Osteoblast (primary cell): ENCODE measurements at regions not wholly inside any gene's neighbourhood (a gene's known extent, or its start where the extent isn't known, plus 50 kb on each side); places are given as distances from the start of the nearest gene placed in this dataset.
A peak's percentile ranks its signal among the peaks of the same experiment; 100 is the strongest.

Source experiments
- DNase-seq: peaks from one replicate; pipeline ENCODE4 v3.0.0; 2011; ENCODE audit warnings: low spot score, mixed read lengths; ENCODE audit not compliant: insufficient read length; ENCODE audit errors: missing footprints
- H2AFZ ChIP-seq: 2 replicates; pipeline ENCODE4 v1.6.0; 2011; ENCODE audit warnings: mild to moderate bottlenecking, low read length
- H3K27ac ChIP-seq: 2 replicates; pipeline ENCODE4 v1.5.1; 2011; ENCODE audit warnings: mild to moderate bottlenecking, low read depth, low read length, moderate library complexity
- H3K27me3 ChIP-seq: 2 replicates; pipeline ENCODE4 v1.6.0; 2012; ENCODE audit warnings: mild to moderate bottlenecking, control low read depth, inconsistent platforms, low read length, moderate library complexity; ENCODE audit not compliant: insufficient read depth
- H3K36me3 ChIP-seq: 2 replicates; pipeline ENCODE4 v1.5.1; 2011; ENCODE audit warnings: mild to moderate bottlenecking, low read length, control low read depth, moderate library complexity; ENCODE audit not compliant: insufficient read depth
- H3K4me1 ChIP-seq: 2 replicates; pipeline ENCODE4 v1.5.1; 2011; ENCODE audit warnings: mild to moderate bottlenecking, low read length, control low read depth, moderate library complexity; ENCODE audit not compliant: insufficient read depth
- H3K4me2 ChIP-seq: 2 replicates; pipeline ENCODE4 v1.6.0; 2011; ENCODE audit warnings: mild to moderate bottlenecking, low read length; ENCODE audit not compliant: insufficient read depth
- H3K4me3 ChIP-seq: fragments of 200-600 bp; sonication (generic); 3 replicates; pipeline ENCODE4 v1.5.1; 2012; ENCODE audit warnings: mild to moderate bottlenecking, low read length, inconsistent platforms; ENCODE audit not compliant: insufficient read depth
- H3K79me2 ChIP-seq: 2 replicates; pipeline ENCODE4 v1.6.0; 2012; ENCODE audit warnings: mild to moderate bottlenecking, low read length, control low read depth, inconsistent platforms; ENCODE audit not compliant: insufficient read depth
- H3K9me3 ChIP-seq: 2 replicates; pipeline ENCODE4 v1.5.1; 2011; ENCODE audit warnings: low read depth, low read length, control low read depth
- H4K20me1 ChIP-seq: 2 replicates; pipeline ENCODE4 v1.6.0; 2012; ENCODE audit warnings: mild to moderate bottlenecking, low read length, control low read depth; ENCODE audit not compliant: insufficient read depth
- CTCF ChIP-seq: IDR thresholded peaks from 2 replicates; pipeline ENCODE4 v1.5.1; 2011; ENCODE audit warnings: mild to moderate bottlenecking, low read depth, low read length, moderate library complexity; ENCODE audit errors: extremely low read depth

DNA sequence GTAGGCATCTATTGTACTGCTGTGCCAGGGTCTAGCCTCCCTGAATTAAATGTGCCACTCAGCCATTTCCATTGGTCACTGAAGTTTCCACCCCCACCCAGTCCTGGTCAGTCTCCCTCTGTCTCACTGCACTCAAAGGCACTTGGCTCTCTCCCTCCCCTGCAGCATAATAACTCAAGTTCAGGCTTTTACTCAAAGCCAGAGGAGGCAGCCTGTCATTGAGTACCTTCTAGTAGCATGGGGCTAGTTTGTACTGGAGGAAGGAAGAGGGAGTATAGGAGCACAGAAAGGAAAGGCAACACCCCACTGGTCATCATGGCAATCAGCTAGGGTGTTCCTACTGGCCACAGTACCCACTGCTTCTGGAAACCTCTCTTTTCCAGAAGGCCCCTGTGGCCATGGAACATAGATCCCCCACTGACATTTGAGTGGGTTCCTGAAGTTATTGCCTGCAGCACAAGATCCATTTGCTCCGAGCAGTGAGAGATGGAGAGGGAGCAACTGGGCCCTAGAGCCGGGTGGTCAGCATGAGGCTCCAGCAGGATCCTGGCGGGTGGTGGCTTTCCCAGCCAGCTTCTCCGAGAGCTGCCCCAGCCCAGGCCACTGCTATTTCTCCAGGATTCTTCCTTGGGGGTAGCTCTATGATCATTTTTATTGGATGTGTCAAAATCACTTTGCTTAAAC lies 89.9 kb upstream of the CPEB4 start:
- Histone ChIP-seq H3K27me3 (peaks cover 4% of the 10 kb centered on the region), H3K79me2 (no peaks in the 10 kb centered on the region), H3K9me3 (no peaks in the 10 kb centered on the region), H3K4me1 (no peaks in the 10 kb centered on the region), H3K36me3 (no peaks in the 10 kb centered on the region), H3K4me3 (no peak overlapping the region), H4K20me1 (no peaks in the 10 kb centered on the region), H3K4me2 (no peak overlapping the region), H2AFZ (no peak overlapping the region), H3K27ac (no peak overlapping the region)
- no peak for DNase-seq
- no peak for TF ChIP-seq CTCF

DNA sequence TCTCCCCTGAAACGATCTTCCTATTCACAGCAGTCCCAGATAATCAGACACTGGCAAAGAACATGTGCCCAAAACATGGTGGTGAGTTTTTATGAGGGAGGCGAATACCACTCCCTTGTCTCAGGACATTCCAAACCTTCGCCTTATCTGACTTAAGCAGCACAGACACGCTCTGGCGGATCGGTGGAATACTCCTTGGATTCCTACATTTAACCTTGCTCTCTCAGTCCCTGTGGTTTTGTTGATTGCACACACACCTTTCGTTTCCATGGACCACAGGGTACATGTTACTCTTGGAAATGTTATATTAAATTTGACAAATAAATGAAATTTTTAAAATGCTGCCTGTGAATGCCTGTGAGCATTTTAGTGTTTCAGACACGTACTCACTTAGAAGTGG lies 87.8 kb upstream of the CPEB4 start:
- no peak overlapping the region for H3K4me3 ChIP-seq
- no peak for TF ChIP-seq CTCF
- H3K79me2 ChIP-seq, result no peaks in the 10 kb centered on the region
- peaks cover 4% of the 10 kb centered on the region for H3K27me3 ChIP-seq
- H3K4me1 ChIP-seq, result no peaks in the 10 kb centered on the region
- no peaks in the 10 kb centered on the region for H4K20me1 ChIP-seq
- H2AFZ ChIP-seq, result no peak overlapping the region
- no peaks in the 10 kb centered on the region for H3K36me3 ChIP-seq
- DNase-seq, result no peak
- H3K4me2 ChIP-seq, result no peak overlapping the region
- H3K9me3 ChIP-seq, result no peaks in the 10 kb centered on the region
- no peak overlapping the region for H3K27ac ChIP-seq

GRCh38 chr5:173801006-173801405 lies 87.1 kb upstream of the CPEB4 start:
- Histone ChIP-seq H2AFZ (no peak overlapping the region), H3K79me2 (no peaks in the 10 kb centered on the region), H3K4me1 (no peaks in the 10 kb centered on the region), H3K36me3 (no peaks in the 10 kb centered on the region), H3K4me3 (no peak overlapping the region), H3K27me3 (peaks cover 4% of the 10 kb centered on the region), H3K27ac (no peak overlapping the region), H3K4me2 (no peak overlapping the region), H4K20me1 (no peaks in the 10 kb centered on the region), H3K9me3 (no peaks in the 10 kb centered on the region)
- DNase-seq, result no peak
- no peak for TF ChIP-seq CTCF

GRCh38 chr5:173802670-173803165 lies 85.4 kb upstream of the CPEB4 start:
- Histone ChIP-seq H3K4me1 (no peaks in the 10 kb centered on the region), H3K36me3 (no peaks in the 10 kb centered on the region), H3K4me2 (no peak overlapping the region), H3K27ac (no peak overlapping the region), H3K4me3 (no peak overlapping the region), H2AFZ (peak overlapping the region; percentile 45), H4K20me1 (no peaks in the 10 kb centered on the region), H3K9me3 (no peaks in the 10 kb centered on the region), H3K27me3 (no peaks in the 10 kb centered on the region), H3K79me2 (no peaks in the 10 kb centered on the region)
- no peak for TF ChIP-seq CTCF
- no peak for DNase-seq
